HEK293T (cell line): ENCODE measurements at regions not wholly inside any gene's neighbourhood (a gene's known extent, or its start where the extent isn't known, plus 50 kb on each side); places are given as distances from the start of the nearest gene placed in this dataset.

Experiments
- ELF4 ChIP-seq: fragments of 450-650 bp; IDR thresholded peaks from 2 replicates; pipeline ENCODE4 v1.6.1; 2017; ENCODE audit warnings: antibody characterized with exemption
- HDGF ChIP-seq: fragments of 450-650 bp; IDR thresholded peaks from 2 replicates; pipeline ENCODE4 v1.6.1; 2017; ENCODE audit warnings: antibody characterized with exemption, borderline replicate concordance
- TARDBP ChIP-seq: fragments of 450-650 bp; IDR thresholded peaks from 2 replicates; pipeline ENCODE4 v1.6.1; 2016

- TF ChIP-seq TARDBP, result no peak
- no peak for TF ChIP-seq ELF4
- TF ChIP-seq HDGF, result no peak
Measured at GRCh38 chr17:69773081-69773480, 301.9 kb upstream of the KCNJ16 start.
